ENCODE measurements at regions not wholly inside any gene's neighbourhood (a gene's known extent, or its start where the extent isn't known, plus 50 kb on each side); places are given as distances from the start of the nearest gene placed in this dataset.
"Not testable (repeated sequence)": the region's sequence is repeated elsewhere in the genome, so short reads cannot be mapped to it uniquely, and the experiment has no call there.

DNA sequence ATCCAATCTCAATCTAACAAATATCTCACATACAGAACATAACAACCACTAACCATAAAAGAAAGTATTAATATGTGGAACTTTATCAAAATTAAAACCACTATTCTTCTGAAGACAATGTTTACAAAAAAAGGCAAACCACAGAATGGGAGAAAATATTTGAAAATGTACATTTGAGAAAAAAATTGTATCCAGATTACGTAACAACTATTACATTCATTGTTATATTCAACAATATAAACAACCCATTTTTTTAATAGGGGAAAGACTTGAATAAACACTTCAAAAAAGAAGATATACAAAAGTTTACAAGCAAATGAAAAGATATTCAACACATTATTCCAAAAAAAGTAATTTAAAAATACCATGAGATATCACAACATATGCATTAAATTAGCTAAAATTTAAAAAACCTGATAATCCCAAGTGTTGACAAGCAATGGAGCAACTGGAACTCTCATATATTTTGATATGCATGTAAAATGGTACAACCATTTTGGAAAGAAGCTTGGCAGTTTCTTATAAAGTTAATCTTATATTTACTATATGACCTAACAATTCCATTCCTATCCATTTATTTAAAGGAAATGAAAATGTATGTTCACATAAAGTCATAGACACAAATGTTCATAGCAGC is 124.3 kb upstream of the CDYL start:
- no peak for DNase-seq

GRCh38 chr6:4649728-4650127 is 126.5 kb upstream of the CDYL start:
- DNase-seq = peak; percentile 20

DNA sequence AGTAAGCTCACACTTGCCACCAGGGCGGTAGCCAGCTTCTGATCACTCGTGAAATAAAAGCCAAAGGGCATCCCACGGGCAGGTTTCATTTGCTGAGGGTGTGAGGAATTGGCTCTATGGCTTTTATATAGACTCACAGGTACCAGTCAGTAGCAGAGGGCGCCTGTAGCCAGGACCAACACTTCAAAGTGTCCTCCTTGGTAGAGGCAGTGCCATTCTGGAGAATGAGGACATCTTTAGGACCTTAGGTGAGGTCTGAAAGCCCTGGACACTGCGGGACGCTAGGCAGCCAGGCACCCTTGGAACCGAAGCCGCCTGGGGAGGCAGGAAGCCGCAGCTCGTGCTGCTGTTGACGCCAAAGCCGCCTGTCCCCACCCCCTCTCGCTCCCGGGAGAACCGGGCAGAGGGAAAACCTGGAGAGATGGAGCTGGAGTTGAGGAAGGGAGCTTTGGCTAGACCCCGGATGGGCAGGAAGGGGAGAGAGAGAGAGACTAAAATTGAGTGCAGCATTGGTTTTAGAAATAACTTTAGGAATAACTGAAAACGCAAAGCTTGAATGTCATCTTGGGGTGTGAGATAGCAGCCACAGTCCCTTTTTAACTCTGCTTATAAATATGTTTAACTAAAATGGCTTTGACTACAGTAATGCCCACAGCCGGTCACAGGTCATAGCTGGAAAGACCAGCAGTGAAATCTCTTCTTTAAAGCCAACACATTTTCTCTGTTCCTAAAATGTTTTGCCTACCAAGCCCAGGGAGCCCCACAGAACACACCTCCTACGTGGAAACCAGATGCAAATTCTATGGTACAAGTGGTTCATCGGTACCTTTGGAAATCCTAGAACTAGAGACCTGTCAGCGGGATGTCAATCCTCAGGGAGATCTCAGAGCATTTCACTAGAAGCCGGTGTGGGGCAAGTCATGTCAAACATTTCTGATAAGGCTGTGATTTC is 128.5 kb upstream of the CDYL start:
- peak; percentile 83 for DNase-seq

GRCh38 chr6:4645713-4646360 is 130.4 kb upstream of the CDYL start:
- DNase-seq = no peak

DNA sequence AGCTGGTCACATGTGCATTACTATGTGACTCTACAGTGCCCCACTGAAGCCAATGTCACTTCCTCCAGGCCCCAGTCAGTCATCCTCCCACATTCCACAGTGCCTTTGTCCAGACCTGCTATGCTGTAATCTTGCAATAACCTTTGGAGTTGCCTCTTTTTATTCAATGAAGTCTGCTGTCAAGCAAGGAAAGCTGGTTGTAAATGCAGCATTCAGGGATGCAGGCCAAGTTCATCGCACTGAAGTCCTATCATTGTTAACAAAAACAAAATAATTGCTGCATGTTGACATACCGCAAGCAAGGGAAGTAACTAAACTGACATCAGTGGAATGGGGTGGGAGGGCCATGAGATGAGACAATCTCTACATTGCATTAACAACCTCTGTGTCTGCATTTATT is 131.2 kb upstream of the CDYL start:
- no peak for DNase-seq

GRCh38 chr6:4641461-4641860 is 134.7 kb upstream of the CDYL start:
- no peak for DNase-seq

GRCh38 chr6:4640139-4640538 is 136.1 kb upstream of the CDYL start:
- peak; percentile 24 for DNase-seq

GRCh38 chr6:4638641-4639040 is 137.6 kb upstream of the CDYL start:
- no peak for DNase-seq

GRCh38 chr6:4637691-4638433 is 138.3 kb upstream of the CDYL start:
- peak; percentile 75 for DNase-seq

GRCh38 chr6:4636881-4637224 is 139.4 kb upstream of the CDYL start:
- DNase-seq = no peak

GRCh38 chr6:4636191-4636880 is 139.9 kb upstream of the CDYL start:
- DNase-seq = no peak

GRCh38 chr6:4635666-4636065 is 140.5 kb upstream of the CDYL start:
- no peak for DNase-seq

- DNase-seq = no peak
Measured at GRCh38 chr6:4632421-4632820, 143.8 kb upstream of the CDYL start.

GRCh38 chr6:4629789-4630188 is 146.4 kb upstream of the CDYL start:
- not testable (repeated sequence) for DNase-seq

DNA sequence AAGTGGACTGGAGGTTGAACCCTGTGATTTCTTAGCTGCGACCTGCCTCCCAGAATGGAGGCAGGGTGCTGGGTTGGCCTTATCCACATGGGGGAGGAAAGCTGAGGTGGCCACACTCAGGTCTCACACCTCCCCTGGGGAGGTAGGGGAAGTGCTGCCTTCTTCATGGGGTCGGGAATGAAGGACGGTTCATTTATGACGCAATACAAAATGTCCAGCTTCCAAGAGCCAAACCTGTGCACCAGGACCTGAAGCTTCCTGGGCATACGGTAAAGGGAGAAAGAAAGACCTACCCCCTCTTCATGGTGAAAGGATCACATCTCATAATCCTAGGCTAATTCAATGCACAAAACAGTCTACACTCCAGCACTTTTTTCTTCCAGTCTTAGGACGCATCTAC is 150.6 kb upstream of the CDYL start:
- no peak for DNase-seq

DNA sequence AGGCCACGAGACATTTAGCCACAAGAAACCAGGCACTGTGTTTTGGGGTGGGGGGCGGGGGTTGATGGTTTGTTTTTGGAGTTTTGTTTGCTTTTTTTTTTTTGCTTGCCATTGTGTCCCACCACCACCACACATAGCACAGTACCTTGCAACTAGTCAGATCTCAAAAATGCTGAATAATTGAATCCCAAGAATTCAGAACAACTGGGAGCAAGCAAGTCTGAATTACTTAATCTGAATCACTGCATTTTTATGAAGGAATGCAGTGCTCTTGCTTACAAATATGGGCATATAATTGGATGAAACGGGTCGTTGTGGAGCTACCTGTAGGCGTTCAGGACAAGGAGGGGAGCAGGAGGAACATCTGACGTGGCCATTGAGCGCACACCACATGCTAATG is 151.5 kb upstream of the CDYL start:
- no peak for DNase-seq

DNA sequence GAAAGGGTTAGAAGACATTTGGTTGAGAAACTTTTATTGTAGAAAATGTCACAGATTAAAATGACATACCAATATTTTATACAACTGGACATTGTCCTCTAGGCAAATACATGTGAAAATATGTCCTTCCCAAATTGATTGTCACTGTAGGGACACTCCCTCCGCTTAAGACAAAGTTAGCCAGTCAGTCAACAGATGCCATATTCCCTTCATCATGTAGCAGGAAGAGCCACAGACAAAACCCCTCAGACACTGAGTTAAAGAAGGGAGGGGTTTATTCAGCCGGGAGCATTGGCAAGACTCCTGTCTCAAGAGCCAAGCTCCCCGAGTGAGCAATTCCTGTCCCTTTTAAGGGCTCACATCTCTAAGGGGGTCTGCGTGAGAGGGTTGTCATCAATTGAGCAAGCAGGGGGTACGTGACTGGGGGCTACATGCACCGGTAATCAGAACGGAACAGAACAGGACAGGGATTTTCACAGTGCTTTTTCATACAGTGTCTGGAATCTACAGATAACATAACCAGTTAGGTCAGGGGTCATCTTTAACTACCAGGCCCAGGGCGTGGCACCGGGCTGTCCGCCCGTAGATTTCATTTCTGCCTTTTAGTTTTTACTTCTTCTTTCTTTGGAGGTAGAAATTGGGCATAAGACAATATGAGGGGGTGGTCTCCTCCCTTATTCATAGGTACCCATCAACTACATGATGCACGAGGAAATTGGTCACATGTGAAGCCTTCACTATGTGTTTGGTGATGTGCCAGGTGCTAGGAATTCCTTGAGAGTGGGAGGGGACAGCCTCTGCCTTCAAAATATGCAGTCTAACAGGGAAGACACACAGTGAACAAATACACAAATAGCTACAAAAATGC is 155.7 kb upstream of the CDYL start:
- DNase-seq = no peak

- DNase-seq = no peak
Measured at GRCh38 chr6:4616311-4616710, 159.9 kb upstream of the CDYL start.

- DNase-seq = no peak
Measured at GRCh38 chr6:4615891-4616290, 160.3 kb upstream of the CDYL start.

DNA sequence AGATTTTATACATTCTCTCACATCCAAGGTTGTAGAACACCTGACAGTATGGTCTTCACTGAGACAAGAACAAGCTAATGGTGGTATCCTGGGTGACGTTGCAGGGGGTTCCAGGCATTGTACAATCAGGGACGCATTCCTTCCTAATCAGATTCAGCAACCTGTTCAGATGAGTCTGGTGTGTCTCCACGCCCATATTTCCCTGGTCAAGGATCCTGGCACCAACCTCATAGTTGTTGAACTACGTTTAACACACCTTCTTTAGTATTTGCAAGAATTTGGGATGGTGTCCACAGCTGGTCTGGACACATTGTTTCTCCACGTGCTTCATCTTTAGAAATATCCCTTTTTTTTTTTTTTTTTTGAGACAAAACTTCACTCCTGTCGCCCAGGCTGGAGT is 161.0 kb upstream of the CDYL start:
- DNase-seq = no peak

GRCh38 chr6:4614637-4615036 is 161.6 kb upstream of the CDYL start:
- no peak for DNase-seq

GRCh38 chr6:4613795-4614194 is 162.4 kb upstream of the CDYL start:
- DNase-seq = no peak

All from EL (cell line).